Ovary (tissue), 3 donors: ENCODE measurements at regions not wholly inside any gene's neighbourhood (a gene's known extent, or its start where the extent isn't known, plus 50 kb on each side); places are given as distances from the start of the nearest gene placed in this dataset.

ENCODE experiments used
- CTCF ChIP-seq, 3 donors: fragments of 450-650 bp in 2 of 3; fragments of 200-600 bp in 1 of 3; IDR thresholded peaks; one replicate each; pipeline versions ENCODE4 v1.5.1 to v1.8.0; 2016 to 2022; ENCODE audit warnings: antibody characterized with exemption in 3 of 3, mild to moderate bottlenecking in 1 of 3
- EP300 ChIP-seq: sonication (generic); formaldehyde crosslinking; IDR thresholded peaks from one replicate; pipeline ENCODE4 v1.6.1; 2017; ENCODE audit warnings: antibody characterized with exemption
- POLR2A ChIP-seq: fragments of 450-650 bp; IDR thresholded peaks from one replicate; pipeline ENCODE4 v1.6.1; 2017; ENCODE audit warnings: antibody characterized with exemption, mild to moderate bottlenecking, moderate library complexity
- donor health status: DM: no; HTN: no; CAD: no.

- TF ChIP-seq POLR2A: no peak
- TF ChIP-seq CTCF (IDR thresholded peaks at IDR 0.05): no peak
- TF ChIP-seq EP300: no peak
These were observed 773.1 kb downstream of the USP25 start for GRCh38 chr21:16502897-16503296.
